ENCODE measurements at regions not wholly inside any gene's neighbourhood (a gene's known extent, or its start where the extent isn't known, plus 50 kb on each side); places are given as distances from the start of the nearest gene placed in this dataset.
"Not testable (repeated sequence)": the region's sequence is repeated elsewhere in the genome, so short reads cannot be mapped to it uniquely, and the experiment has no call there.

DNA sequence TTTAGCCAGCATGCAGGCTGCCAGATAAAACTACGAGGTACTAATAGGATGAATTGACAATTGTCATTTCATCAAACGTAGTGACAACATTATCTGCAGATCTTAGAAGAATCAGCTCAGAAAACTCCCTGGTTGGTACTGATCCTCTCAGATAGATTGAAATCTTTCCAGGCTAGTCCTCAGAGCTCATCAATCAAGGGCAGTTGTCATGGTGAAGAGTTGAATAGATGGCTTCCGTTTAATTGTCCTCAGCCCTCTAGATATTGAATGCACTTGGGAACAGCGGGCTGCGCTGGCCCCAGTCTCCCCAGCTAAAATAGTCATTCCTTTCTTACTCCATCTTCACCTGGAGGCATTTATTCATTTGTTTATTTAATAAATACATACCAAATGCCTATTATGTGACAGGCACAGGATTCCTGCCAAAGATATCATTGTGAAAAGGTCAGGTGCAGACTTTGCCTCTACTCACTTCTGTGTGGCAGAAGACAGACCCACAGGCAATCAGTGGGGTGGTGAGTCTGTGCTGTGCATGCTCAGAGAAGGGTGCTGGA is 1081.6 kb downstream of the TYW1 start (continued):
- no peak for TF ChIP-seq TCF12 (IDR thresholded peaks at IDR 0.05; ENCODE audit: low read depth, low read length)

DNA sequence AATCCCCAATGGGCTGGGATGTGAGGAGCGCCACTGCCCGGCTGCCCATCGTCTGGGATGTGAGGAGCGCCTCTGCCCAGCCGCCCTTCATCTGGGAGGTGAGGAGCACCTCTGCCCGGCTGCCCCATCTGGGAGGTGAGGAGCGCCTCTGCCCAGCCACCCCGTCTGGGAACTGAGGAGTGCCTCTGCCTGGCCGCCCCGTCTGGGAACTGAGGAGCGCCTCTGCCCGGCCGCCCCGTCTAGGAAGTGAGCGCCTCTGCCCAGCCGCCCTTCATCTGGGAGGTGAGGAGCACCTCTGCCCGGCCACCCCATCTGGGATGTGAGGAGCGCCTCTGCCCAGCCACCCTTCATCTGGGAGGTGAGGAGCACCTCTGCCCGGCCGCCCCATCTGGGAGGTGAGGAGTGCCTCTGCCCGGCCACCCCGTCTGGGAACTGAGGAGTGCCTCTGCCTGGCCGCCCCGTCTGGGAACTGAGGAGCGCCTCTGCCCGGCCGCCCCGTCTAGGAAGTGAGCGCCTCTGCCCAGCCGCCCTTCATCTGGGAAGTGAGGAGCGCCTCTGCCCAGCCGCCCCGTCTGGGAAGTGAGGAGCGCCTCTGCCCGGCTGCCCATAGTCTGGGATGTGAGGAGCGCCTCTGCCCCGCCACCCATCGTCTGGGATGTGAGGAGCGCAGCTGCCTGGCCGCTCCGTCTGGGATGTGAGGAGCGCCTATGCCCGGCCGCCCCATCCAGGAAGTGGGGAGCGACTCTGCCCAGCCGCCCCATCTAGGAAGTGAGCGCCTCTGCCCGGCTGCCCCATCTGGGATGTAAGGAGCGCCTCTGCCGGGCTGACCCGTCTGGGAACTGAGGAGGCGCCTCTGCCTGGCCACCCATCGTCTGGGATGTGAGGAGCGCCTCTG is 1085.7 kb downstream of the TYW1 start:
- H3K27ac ChIP-seq (ENCODE audit: low read depth, low read length); CTCF ChIA-PET (ENCODE audit: partially characterized antibody); H2AK5ac ChIP-seq (ENCODE audit: low read depth, low read length): not testable (repeated sequence)

More for the DNA sequence above, 1085.7 kb downstream of the TYW1 start:
- H4K8ac ChIP-seq (ENCODE audit: extremely low read depth, insufficient read depth, low read length); H3K36me3 ChIP-seq (ENCODE audit: control insufficient read depth in 2 of 4, insufficient read depth in 4 of 4, low read length in 3 of 4); H2BK15ac ChIP-seq (ENCODE audit: low read length); H4K5ac ChIP-seq (ENCODE audit: insufficient read length, low read depth, low read length); H4K91ac ChIP-seq (replicated peaks; ENCODE audit: insufficient read length, low read length); H3K9ac ChIP-seq (replicated peaks in 1 of 4; ENCODE audit: extremely low read depth in 1 of 4, low read depth in 3 of 4, low read length in 3 of 4); H2BK5ac ChIP-seq (ENCODE audit: low read depth, low read length); H3K27me3 ChIP-seq (replicated peaks in 1 of 4; ENCODE audit: control insufficient read depth in 3 of 4, extremely low read depth in 1 of 4, insufficient read depth in 3 of 4, low read length in 3 of 4); H3K4ac ChIP-seq (replicated peaks; ENCODE audit: insufficient read length, low read depth, low read length); H3K23ac ChIP-seq (ENCODE audit: insufficient read length); H4K20me1 ChIP-seq (replicated peaks in 1 of 2; ENCODE audit: control insufficient read depth in 1 of 2, insufficient read depth in 2 of 2, low read length in 2 of 2); H3K79me2 ChIP-seq (ENCODE audit: control insufficient read depth in 1 of 2, insufficient read depth in 2 of 2, low read length in 2 of 2); H2BK120ac ChIP-seq (replicated peaks; ENCODE audit: low read depth, low read length); H3K14ac ChIP-seq (ENCODE audit: insufficient read length); H3K4me2 ChIP-seq (ENCODE audit: insufficient read depth in 1 of 2, low read depth in 2 of 2, low read length in 2 of 2); H2BK20ac ChIP-seq (ENCODE audit: low read length); H2AFZ ChIP-seq (ENCODE audit: low read length); H3K79me1 ChIP-seq (ENCODE audit: low read depth, low read length); H3K23me2 ChIP-seq (ENCODE audit: low read depth, low read length); H2BK12ac ChIP-seq (ENCODE audit: low read depth, low read length); H3K56ac ChIP-seq (replicated peaks; ENCODE audit: insufficient read length, low read depth, low read length); H3K18ac ChIP-seq (ENCODE audit: extremely low read depth, low read length); H3K4me3 ChIP-seq (ENCODE audit: extremely low read depth in 1 of 4, insufficient read depth in 2 of 4, low read depth in 3 of 4, low read length in 4 of 4); DNase-seq (ENCODE audit: low read depth in 1 of 2, low spot score in 2 of 2); FAIRE-seq; POLR2A ChIA-PET (ENCODE audit: partially characterized antibody); H3K4me1 ChIP-seq (replicated peaks in 1 of 4; ENCODE audit: control insufficient read depth in 3 of 4, insufficient read depth in 4 of 4, low read length in 3 of 4): not testable (repeated sequence)
- WGBS, 2 experiments (ENCODE audit: extremely low coverage in 1 of 2, insufficient coverage in 1 of 2, insufficient read length in 1 of 2, insufficient replicate concordance in 2 of 2, low coverage in 1 of 2, low lambda C conversion rate in 2 of 2, missing lambda C conversion rate in 1 of 2): 91% methylated on average over 22 of the region's 54 CpGs; no CpG with 5 or more reads in 1 of the 2 experiments
- peaks cover 15 to 33% of the 10 kb centered on the region in 2 experiments for H3K9me3 ChIP-seq (ENCODE audit: insufficient read depth in 2 of 2, low read depth in 1 of 2, low read length in 1 of 2)

Measured in H1 (cell line).